ENCODE measurements at regions not wholly inside any gene's neighbourhood (a gene's known extent, or its start where the extent isn't known, plus 50 kb on each side); places are given as distances from the start of the nearest gene placed in this dataset.

DNA sequence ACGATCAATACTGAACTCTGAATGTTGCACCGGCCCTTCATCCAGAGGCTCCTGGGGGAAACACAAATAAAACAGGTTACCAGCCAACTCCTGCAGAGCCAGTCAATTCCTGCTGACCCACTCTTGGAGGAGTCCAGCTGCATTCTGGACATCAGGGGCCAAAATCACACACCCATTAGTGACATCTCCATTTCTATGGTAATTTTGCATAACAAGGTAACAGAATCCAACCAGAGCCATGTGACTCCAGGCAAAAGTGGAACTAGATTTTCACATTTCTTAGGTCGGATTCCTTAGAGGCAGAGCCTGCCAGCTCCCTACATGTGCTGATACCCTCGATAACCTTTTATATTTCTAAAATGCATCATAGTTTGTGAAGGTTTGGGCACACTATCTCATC is 119.2 kb upstream of the CTNNB1 start:
- no peak for TF ChIP-seq CTCF (IDR thresholded peaks at IDR 0.05)
- no peak for TF ChIP-seq ZFX (IDR thresholded peaks at IDR 0.05; ENCODE audit: borderline replicate concordance)
